ENCODE measurements at regions not wholly inside any gene's neighbourhood (a gene's known extent, or its start where the extent isn't known, plus 50 kb on each side); places are given as distances from the start of the nearest gene placed in this dataset.

DNA sequence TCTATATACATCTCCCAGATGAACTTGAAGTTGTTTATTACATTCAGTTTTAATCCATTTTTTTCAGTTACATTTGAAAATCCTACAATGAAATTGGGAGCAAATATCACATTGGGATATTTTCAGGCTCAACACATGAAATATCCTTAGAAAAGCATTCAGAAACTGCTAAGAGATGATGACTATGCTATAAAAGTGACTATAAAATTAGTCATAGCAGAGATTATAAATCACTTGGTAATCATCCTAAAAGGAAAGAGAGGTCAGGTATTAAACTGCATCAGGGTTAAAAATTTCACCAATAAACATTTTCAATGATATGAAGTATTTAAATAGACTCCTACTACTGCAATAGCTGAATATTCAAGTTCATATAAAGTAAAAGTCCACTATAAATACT, 987.7 kb downstream of the GRIK2 start:
- Histone ChIP-seq H3K27me3 (ENCODE audit: low read depth) (no peaks in the 10 kb centered on the region), H3K4me1 (no peaks in the 10 kb centered on the region), H3K9me3 (replicated peaks) (no peaks in the 10 kb centered on the region), H3K27ac (replicated peaks) (no peak overlapping the region), H3K36me3 (no peaks in the 10 kb centered on the region), H3K4me3 (no peak overlapping the region)
- intact Hi-C loops (cut with micrococcal nuclease): no loop called here
- TF ChIP-seq, protein P1, sequence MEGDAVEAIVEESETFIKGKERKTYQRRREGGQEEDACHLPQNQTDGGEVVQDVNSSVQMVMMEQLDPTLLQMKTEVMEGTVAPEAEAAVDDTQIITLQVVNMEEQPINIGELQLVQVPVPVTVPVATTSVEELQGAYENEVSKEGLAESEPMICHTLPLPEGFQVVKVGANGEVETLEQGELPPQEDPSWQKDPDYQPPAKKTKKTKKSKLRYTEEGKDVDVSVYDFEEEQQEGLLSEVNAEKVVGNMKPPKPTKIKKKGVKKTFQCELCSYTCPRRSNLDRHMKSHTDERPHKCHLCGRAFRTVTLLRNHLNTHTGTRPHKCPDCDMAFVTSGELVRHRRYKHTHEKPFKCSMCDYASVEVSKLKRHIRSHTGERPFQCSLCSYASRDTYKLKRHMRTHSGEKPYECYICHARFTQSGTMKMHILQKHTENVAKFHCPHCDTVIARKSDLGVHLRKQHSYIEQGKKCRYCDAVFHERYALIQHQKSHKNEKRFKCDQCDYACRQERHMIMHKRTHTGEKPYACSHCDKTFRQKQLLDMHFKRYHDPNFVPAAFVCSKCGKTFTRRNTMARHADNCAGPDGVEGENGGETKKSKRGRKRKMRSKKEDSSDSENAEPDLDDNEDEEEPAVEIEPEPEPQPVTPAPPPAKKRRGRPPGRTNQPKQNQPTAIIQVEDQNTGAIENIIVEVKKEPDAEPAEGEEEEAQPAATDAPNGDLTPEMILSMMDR (IDR thresholded peaks at IDR 0.05; ENCODE audit: borderline replicate concordance): no peak
- DNase-seq: no peak

GRCh38 chr6:102356170-102356569, 962.7 kb downstream of the GRIK2 start:
- H3K9me3 ChIP-seq (replicated peaks): no peaks in the 10 kb centered on the region
- H3K27ac ChIP-seq (replicated peaks): no peak overlapping the region
- intact Hi-C loops (cut with micrococcal nuclease): no loop called here
- DNase-seq: no peak
- no peak overlapping the region for H3K4me3 ChIP-seq
- H3K27me3 ChIP-seq (ENCODE audit: low read depth): no peaks in the 10 kb centered on the region
- TF ChIP-seq, protein P1 (IDR thresholded peaks at IDR 0.05; ENCODE audit: borderline replicate concordance): no peak
- no peaks in the 10 kb centered on the region for H3K36me3 ChIP-seq
- H3K4me1 ChIP-seq: no peaks in the 10 kb centered on the region

GRCh38 chr6:102355578-102355977, 962.1 kb downstream of the GRIK2 start:
- no peaks in the 10 kb centered on the region for H3K27me3 ChIP-seq (ENCODE audit: low read depth)

GRCh38 chr6:102352552-102352951, 959.0 kb downstream of the GRIK2 start:
- Histone ChIP-seq H3K9me3 (replicated peaks) (peaks cover 8% of the 10 kb centered on the region), H3K27me3 (ENCODE audit: low read depth) (no peaks in the 10 kb centered on the region), H3K4me3 (no peak overlapping the region), H3K4me1 (no peaks in the 10 kb centered on the region), H3K36me3 (no peaks in the 10 kb centered on the region), H3K27ac (replicated peaks) (no peak overlapping the region)
- intact Hi-C loops (cut with micrococcal nuclease): no loop called here
- TF ChIP-seq, protein P1 (IDR thresholded peaks at IDR 0.05; ENCODE audit: borderline replicate concordance): no peak
- no peak for DNase-seq

More at GRCh38 chr6:102355578-102355977, 962.1 kb downstream of the GRIK2 start:
- Histone ChIP-seq H3K27ac (replicated peaks) (no peak overlapping the region), H3K4me1 (no peaks in the 10 kb centered on the region), H3K36me3 (no peaks in the 10 kb centered on the region), H3K9me3 (replicated peaks) (peaks cover under 1% of the 10 kb centered on the region), H3K4me3 (no peak overlapping the region)
- intact Hi-C loops (cut with micrococcal nuclease): no loop called here
- no peak for DNase-seq
- TF ChIP-seq, protein P1 (IDR thresholded peaks at IDR 0.05; ENCODE audit: borderline replicate concordance): no peak

DNA sequence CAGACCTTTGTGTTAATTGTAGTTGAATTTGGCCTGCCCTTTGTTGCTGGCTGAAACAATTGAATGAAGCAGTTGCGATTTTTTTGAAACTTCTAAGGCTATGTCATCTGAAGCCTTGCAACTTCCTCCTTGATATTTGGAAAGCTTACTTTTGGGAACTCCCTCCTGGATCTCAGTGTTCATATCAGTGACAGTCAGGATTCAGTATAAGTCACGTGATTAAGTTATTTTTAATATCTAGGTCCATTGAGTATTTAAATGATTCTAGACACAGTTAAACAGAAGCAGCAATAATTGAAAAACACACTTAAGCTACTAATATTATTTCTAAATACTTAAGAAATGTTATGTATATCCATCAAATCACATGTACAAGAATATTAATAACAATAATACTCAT, 951.3 kb downstream of the GRIK2 start:
- Histone ChIP-seq H3K36me3 (no peaks in the 10 kb centered on the region), H3K27ac (replicated peaks) (no peak overlapping the region), H3K4me1 (no peaks in the 10 kb centered on the region), H3K9me3 (replicated peaks) (peaks cover 12% of the 10 kb centered on the region), H3K27me3 (ENCODE audit: low read depth) (no peaks in the 10 kb centered on the region), H3K4me3 (no peak overlapping the region)
- TF ChIP-seq, protein P1 (IDR thresholded peaks at IDR 0.05; ENCODE audit: borderline replicate concordance): no peak
- DNase-seq: no peak
- intact Hi-C loops (cut with micrococcal nuclease): no loop called here

DNA sequence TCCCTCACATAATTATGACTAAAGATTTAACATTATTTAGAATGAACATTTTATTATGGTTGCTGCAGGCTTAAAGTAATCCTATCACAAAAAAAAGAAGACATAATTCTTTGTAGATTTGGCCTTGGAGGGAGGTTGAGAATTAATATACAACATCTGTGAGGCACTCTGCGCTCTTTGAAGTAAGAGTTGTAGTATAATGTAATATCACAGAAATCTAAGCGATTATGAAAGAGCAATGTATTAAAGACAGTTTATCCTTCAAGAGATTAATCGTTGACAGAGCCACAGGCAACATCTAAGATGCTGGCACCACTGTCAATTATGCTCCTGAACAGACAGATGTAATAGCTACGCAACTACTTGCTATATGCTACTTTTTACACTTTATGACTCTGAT, 946.8 kb downstream of the GRIK2 start:
- H3K4me3 ChIP-seq: no peak overlapping the region
- intact Hi-C loops (cut with micrococcal nuclease): no loop called here
- DNase-seq: no peak
- H3K4me1 ChIP-seq: no peaks in the 10 kb centered on the region
- TF ChIP-seq, protein P1 (IDR thresholded peaks at IDR 0.05; ENCODE audit: borderline replicate concordance): no peak
- H3K27me3 ChIP-seq (ENCODE audit: low read depth): no peaks in the 10 kb centered on the region
- no peak overlapping the region for H3K27ac ChIP-seq (replicated peaks)
- H3K9me3 ChIP-seq (replicated peaks): peaks cover 4% of the 10 kb centered on the region
- no peaks in the 10 kb centered on the region for H3K36me3 ChIP-seq

Data from left ventricle myocardium inferior (tissue), 1 donor.